Activated CD8-positive, alpha-beta memory T cell treated with anti-CD3 and anti-CD28 coated beads, Interleukin-2, amount 50 U/mL, for 1 hour (primary cell): ENCODE measurements at regions not wholly inside any gene's neighbourhood (a gene's known extent, or its start where the extent isn't known, plus 50 kb on each side); places are given as distances from the start of the nearest gene placed in this dataset.
"Not testable (repeated sequence)": the region's sequence is repeated elsewhere in the genome, so short reads cannot be mapped to it uniquely, and the experiment has no call there.

Source experiments
- DNase-seq: peaks from one replicate; pipeline ENCODE4 v3.0.0-alpha.2; 2020; ENCODE audit errors: extremely low read depth

DNA sequence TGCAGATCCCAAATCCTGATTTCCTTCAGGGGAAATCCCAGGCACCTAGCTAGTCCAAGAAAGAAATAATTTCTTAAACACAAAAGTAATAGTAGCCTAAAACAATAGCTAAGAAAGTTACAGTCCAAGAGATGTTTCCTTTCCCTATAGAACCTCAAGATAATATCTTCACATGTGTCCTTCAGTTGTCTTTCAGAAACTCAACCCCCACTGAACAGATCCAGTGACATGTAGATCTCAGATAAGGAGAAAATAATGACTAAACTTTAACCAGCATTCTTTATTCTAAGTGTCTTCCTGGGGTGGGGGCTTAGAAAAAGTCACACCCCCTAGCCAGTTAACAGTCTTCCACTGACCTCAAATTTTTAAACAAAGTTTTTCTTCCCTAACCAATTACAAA, 131.3 kb upstream of the ADRA1B start:
- DNase-seq = no peak

- DNase-seq = no peak
Measured at GRCh38 chr5:159785656-159786055, 130.6 kb upstream of the ADRA1B start.

DNA sequence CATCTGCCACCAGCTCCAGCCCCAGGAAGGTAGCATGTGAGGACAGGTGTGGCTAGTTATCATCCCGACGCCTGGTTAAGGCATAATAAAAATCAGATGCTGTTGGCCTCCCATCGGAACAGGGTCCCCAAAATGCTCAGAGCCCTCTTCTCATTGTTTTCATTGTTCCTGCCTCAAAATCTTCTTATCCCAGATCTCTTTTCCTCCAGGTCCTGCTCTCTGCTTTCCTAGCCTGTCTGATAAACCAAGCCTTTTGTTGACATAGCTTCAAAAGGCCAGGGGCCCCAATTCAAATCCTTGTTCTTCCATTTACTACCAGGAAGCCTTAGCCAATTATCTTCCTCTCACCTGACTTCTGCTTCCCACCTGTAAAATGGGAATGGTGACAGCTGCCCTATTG, 130.1 kb upstream of the ADRA1B start:
- DNase-seq = no peak

- no peak for DNase-seq
Measured at GRCh38 chr5:159786901-159787691, 129.2 kb upstream of the ADRA1B start.

GRCh38 chr5:159787837-159788236, 128.4 kb upstream of the ADRA1B start:
- DNase-seq = no peak

GRCh38 chr5:159788835-159789331, 127.4 kb upstream of the ADRA1B start:
- DNase-seq = no peak

DNA sequence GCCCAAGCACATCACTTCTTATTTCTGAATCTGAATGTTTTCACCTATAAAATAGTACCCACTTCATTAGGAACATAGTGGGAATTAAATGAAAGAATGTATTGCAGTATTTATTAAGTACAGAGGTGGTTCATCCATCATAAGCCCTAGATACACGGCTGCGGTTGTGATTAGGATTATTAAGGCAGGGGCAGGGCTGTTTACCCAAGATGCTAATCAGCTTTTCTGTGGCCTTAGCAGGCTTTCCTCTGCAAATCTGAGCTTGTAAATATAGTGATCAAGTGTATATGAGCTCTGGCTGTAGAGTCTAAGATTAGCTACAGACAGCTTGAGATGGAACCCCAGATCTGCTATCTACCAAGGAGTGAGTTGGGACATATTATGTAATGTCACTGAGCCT, 124.1 kb upstream of the ADRA1B start:
- no peak for DNase-seq

- no peak for DNase-seq
Measured at GRCh38 chr5:159797261-159797970, 118.9 kb upstream of the ADRA1B start.

DNA sequence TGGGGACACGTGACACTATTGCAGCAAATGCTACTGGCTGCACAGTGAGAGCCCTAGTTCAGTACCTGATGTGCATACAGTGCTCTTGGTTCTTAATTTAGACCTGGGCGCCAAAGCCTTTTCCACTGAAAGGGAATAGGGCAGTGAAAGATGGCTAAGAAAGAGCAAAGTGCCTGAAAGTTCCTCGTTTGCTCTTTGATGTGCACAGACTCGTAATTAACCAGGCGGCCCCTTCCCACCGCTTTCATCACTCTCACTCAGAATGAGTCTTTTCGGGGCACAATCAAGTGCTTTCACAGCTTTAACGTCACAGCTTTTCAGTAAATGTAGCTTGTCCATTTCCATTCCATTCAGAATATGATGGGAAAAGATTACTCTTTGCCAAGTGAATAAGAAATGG, 116.6 kb upstream of the ADRA1B start:
- no peak for DNase-seq

DNA sequence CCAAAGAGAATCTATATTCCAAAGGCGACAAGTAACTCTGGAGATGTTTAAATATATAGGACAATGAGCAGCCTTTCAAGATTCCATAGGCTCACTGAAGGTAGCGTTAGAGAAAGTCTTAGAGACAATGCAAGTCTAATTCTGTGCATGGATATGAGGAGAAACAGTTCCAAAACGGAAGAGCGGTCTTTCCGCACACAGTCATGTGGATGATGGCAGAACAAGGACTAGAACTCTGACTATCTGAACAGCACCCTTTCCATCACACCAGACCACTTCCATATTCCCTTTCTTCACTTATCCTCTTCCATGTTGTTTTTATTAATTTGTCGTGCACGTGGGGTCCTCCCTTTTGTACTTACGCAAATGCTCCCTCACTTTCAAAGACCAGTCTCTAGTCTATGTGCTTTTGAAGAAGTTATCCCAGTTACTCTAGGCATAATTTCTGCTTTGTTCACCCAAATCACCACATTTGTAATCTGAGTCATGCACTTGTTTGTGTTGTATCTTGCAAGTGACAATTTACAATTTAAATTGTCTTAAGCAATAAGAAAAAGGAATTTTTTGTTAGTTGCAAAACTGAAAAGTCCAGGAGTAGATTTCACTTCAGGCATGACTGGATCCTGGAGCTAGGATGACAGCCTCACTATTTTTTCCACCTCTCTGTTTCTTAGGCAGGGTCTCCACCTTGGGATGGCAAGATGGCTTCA, 116.0 kb upstream of the ADRA1B start:
- DNase-seq = no peak

- no peak for DNase-seq
Measured at GRCh38 chr5:159801303-159801702, 115.0 kb upstream of the ADRA1B start.

DNA sequence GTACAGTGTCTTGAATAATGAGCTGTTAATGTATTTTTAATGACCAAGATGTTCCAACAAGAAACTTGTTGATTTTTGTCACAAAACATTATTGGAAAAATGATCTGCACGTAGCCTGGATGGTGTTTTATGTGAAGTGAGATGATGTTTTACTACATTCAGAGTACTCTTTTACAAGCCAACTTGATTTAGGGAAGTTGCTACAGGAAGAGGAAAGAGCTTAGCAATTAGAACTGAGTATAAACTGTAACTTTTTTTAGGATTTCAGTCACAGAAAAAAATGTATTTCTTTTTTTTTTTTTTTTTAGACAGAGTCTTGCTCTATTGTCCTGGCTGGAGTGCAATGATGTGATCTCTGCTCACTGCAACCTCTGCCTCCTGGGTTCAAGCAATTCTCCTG, 113.6 kb upstream of the ADRA1B start:
- DNase-seq = no peak

DNA sequence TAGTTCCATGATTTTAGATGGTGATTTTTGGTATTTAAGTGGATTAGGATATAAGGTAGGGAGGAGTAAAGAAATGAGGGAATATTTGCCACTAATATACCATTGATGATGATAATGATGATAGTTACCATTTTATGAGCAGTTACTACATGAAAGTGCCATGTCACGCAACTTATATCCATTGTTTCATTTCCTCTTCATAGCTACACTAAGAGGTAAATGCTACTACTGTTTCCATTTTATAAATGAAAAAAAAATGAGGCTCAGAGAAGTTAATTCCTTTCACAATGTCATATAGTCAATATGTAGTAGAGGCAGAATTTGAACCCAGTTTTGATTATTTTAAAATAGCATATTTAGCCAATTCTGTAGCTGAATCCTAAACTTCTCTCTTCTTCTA, 112.2 kb upstream of the ADRA1B start:
- no peak for DNase-seq

- no peak for DNase-seq
Measured at GRCh38 chr5:159805021-159805420, 111.3 kb upstream of the ADRA1B start.

- not testable (repeated sequence) for DNase-seq
Measured at GRCh38 chr5:159807135-159807534, 109.1 kb upstream of the ADRA1B start.

DNA sequence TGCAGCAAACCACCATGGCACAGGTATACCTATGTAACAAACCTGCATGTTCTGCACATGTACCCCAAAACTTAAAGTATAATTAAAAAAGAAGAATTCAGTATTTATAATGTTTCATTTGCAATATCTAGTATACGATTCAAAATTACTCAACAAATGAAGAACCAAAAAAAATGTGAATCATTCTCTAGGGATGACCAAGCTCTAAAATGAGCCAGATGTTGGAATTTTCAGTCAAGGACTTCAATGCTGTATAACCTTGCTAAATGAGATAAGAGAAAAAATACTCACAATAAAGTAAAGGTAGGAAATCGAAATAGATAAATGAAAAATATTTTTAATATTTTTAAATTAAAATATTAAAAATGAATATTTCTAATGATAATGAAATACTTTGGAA, 108.7 kb upstream of the ADRA1B start:
- no peak for DNase-seq

GRCh38 chr5:159811712-159812111, 104.6 kb upstream of the ADRA1B start:
- DNase-seq = no peak

DNA sequence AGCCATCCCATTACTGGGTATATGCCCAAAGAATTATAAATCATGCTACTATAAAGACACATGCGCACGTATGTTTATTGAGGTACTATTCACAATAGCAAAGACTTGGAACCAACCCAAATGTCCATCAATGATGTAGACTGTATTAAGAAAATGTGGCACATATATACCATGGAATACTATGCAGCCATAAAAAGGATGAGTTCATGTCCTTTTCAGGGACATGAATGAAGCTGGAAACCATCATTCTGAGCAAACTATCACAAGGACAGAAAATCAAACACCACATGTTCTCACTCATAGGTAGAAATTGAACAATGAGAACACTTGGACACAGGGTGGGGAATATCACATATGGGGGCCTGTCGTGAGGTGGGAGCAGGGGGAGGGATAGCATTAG, 103.5 kb upstream of the ADRA1B start:
- DNase-seq = not testable (repeated sequence)

GRCh38 chr5:159814222-159814621, 102.1 kb upstream of the ADRA1B start:
- no peak for DNase-seq

GRCh38 chr5:159814805-159815585, 101.3 kb upstream of the ADRA1B start:
- DNase-seq = no peak

DNA sequence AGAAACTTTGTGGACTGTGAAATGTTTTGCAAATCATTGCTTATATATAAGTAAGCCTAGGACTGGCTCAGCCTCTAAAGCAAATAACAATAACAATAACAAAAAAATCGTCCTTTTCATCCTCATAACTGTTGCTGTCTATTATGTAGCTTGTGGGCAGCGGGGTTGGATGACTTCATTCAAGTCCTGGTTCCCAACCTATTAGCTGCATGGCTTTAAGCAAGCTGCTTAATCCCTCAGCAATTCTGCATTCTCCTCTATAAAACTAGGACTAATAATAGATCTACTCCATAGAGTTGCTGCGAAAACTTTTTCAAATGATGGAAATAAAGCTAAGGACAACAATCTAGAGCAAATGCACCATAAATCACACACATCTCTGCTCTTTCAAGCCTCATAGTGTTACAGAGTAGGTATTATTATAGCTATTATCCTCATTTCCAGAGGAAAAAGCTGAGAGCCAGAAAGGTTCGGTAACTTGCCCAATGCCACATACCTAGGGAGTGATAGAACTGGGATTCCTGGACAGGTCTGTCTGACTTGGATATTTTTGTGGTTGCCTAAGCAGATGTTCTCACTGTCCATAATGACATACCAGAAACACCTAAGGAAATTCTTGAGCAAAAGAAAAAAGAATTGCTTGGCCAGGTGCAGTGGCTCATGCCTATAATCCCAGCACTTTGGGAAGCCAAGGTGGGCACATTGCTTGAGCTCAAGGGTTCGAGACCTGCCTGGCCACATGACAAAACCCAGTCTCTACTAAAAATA, 98.8 kb upstream of the ADRA1B start:
- DNase-seq = no peak
